ENCODE measurements at regions not wholly inside any gene's neighbourhood (a gene's known extent, or its start where the extent isn't known, plus 50 kb on each side); places are given as distances from the start of the nearest gene placed in this dataset.
A peak's percentile ranks its signal among the peaks of the same experiment; 100 is the strongest.

DNA sequence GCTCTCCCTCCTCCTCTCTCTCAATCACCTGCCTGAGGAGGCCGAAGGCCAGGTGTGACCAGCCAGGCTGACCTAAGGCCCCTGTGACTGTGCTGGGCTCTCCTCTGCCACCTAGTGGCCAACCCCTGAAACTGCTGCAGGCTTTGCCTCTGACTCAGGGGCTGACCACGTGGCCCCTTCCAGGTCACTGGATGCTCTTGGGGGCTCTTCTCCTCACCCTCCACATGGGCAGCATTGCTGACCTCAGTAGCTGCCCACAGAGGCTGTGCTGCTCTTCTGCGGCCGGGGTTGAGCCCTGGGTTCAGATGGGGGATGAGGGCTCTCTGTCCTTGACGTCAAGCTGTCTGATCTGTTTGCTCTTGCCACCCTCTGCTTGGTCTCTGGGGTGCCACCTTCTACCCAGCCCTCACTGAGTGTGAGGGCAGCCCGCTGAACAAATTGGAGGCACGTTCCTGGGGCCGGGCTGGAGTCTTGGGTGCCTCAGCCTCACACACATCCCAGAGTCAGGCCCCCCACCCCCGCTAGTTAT, 122.7 kb downstream of the TWIST2 start:
- TF ChIP-seq, protein P1, sequence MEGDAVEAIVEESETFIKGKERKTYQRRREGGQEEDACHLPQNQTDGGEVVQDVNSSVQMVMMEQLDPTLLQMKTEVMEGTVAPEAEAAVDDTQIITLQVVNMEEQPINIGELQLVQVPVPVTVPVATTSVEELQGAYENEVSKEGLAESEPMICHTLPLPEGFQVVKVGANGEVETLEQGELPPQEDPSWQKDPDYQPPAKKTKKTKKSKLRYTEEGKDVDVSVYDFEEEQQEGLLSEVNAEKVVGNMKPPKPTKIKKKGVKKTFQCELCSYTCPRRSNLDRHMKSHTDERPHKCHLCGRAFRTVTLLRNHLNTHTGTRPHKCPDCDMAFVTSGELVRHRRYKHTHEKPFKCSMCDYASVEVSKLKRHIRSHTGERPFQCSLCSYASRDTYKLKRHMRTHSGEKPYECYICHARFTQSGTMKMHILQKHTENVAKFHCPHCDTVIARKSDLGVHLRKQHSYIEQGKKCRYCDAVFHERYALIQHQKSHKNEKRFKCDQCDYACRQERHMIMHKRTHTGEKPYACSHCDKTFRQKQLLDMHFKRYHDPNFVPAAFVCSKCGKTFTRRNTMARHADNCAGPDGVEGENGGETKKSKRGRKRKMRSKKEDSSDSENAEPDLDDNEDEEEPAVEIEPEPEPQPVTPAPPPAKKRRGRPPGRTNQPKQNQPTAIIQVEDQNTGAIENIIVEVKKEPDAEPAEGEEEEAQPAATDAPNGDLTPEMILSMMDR (IDR thresholded peaks at IDR 0.05; ENCODE audit: poor library complexity), result peak; percentile 97
- no peak for TF ChIP-seq EZH2phosphoT487 (IDR thresholded peaks at IDR 0.05; ENCODE audit: low read depth, severe bottlenecking, unreplicated experiment)

Measured in hepatocyte (in vitro differentiated cells).